Adrenal gland (tissue), 9 donors: ENCODE measurements at regions not wholly inside any gene's neighbourhood (a gene's known extent, or its start where the extent isn't known, plus 50 kb on each side); places are given as distances from the start of the nearest gene placed in this dataset.

ENCODE experiments used
- DNase-seq, 7 donors: peaks; one replicate each; pipeline ENCODE4 v3.0.0-alpha.2; 2019 to 2020
- H3K27ac ChIP-seq, 5 donors: fragments of 200-600 bp; sonication (generic) in 4 of 5; 1 replicate in 3 of 5; 2 replicates in 2 of 5; pipeline versions ENCODE4 v1.5.1 to v1.8.0; 2016 to 2020; ENCODE audit warnings: mild to moderate bottlenecking in 1 of 5
- H3K27me3 ChIP-seq: fragments of 200-600 bp; 2 replicates; pipeline ENCODE4 v1.8.0; 2021
- H3K36me3 ChIP-seq, 2 donors: fragments of 200-600 bp; replicated peaks in 1 of 2; 1 replicate in 1 of 2; 2 replicates in 1 of 2; pipeline versions ENCODE4 v1.5.1 to v1.8.0; 2018 to 2022
- H3K4me1 ChIP-seq, 2 donors: fragments of 200-600 bp; replicated peaks in 1 of 2; 1 replicate in 1 of 2; 2 replicates in 1 of 2; pipeline versions ENCODE4 v1.5.1 to v1.8.0; 2018 to 2021
- H3K4me3 ChIP-seq, 4 donors: fragments of 200-600 bp; sonication (generic) in 3 of 4; one replicate each; pipeline ENCODE4 v1.5.1; 2016 to 2018
- H3K9me3 ChIP-seq, 3 donors: fragments of 200-600 bp; sonication (generic) in 1 of 3; replicated peaks in 1 of 3; 1 replicate in 2 of 3; 2 replicates in 1 of 3; pipeline versions ENCODE4 v1.5.1 to v1.8.0; 2016 to 2021
- CTCF ChIP-seq, 6 experiments: fragments of 450-650 bp in 4 of 6; fragments of 200-600 bp in 2 of 6; sonication (generic) in 1 of 6; IDR thresholded peaks; 1 replicate in 5 of 6; 2 replicates in 1 of 6; pipeline versions ENCODE4 v1.5.1 to v1.8.0; 2016 to 2021; ENCODE audit warnings: antibody characterized with exemption in 6 of 6, mild to moderate bottlenecking in 2 of 6, moderate library complexity in 1 of 6
- POLR2A ChIP-seq, 2 donors: fragments of 450-650 bp; IDR thresholded peaks; one replicate each; pipeline ENCODE4 v1.6.1; 2017; ENCODE audit warnings: antibody characterized with exemption in 2 of 2, mild to moderate bottlenecking in 2 of 2, moderate library complexity in 1 of 2
- WGBS, 4 donors: extraction: QIAGEN DNeasy Blood & Tissue Kit in 2 of 4; methylation state at CpG; one replicate each; pipeline versions ENCODE4 v1.1.5 to v1.1.7; 2013 to 2017; 5-methylcytosine and 5-hydroxymethylcytosine counted together
- intact Hi-C, 2 donors: fragments of 100-400 bp; cut with DNase I; formaldehyde crosslinking; loops; one replicate each; pipeline versions ENCODE4 v1.14.1 to v1.15.0; 2022 to 2023
- donor health status: healthy with polysubstance abuse.
- donor health status: Bipolar disorder and iron deficiency.
- donor health status: DM: yes; HTN: yes; CAD: no.
- donor health status: DM: no; HTN: no; CAD: no.
- donor health status: DM: no; HTN: no; CAD: no.

- no peak for TF ChIP-seq CTCF (IDR thresholded peaks at IDR 0.05)
- TF ChIP-seq POLR2A (IDR thresholded peaks at IDR 0.05) = no peak
- Histone ChIP-seq H3K27me3 (no peaks in the 10 kb centered on the region), H3K4me3 (no peak overlapping the region), H3K9me3 (no peaks in the 10 kb centered on the region), H3K36me3 (no peaks in the 10 kb centered on the region), H3K27ac (no peak overlapping the region), H3K4me1 (no peaks in the 10 kb centered on the region)
- WGBS, 4 donors = 75 to 90% (median 80%) methylated on average over 1 of the region's 1 CpG
- no peak for DNase-seq
- intact Hi-C loops = no loop called here
These were observed 2208.6 kb downstream of the MRPL39 start for GRCh38 chr21:23398726-23399125.

GRCh38 chr21:23394458-23394857 lies 2212.8 kb downstream of the MRPL39 start:
- TF ChIP-seq CTCF (IDR thresholded peaks at IDR 0.05) = no peak
- TF ChIP-seq POLR2A (IDR thresholded peaks at IDR 0.05) = no peak
- WGBS, 4 donors = 75 to 85% (median 82%) methylated on average over 2 of the region's 2 CpGs
- Histone ChIP-seq H3K9me3 (no peaks in the 10 kb centered on the region), H3K36me3 (no peaks in the 10 kb centered on the region), H3K27me3 (no peaks in the 10 kb centered on the region), H3K27ac (no peak overlapping the region), H3K4me3 (no peak overlapping the region), H3K4me1 (no peaks in the 10 kb centered on the region)
- intact Hi-C loops = no loop called here
- DNase-seq = no peak

- no peaks in the 10 kb centered on the region for H3K27me3 ChIP-seq
- intact Hi-C loops = no loop called here
- no peaks in the 10 kb centered on the region for H3K4me1 ChIP-seq
- TF ChIP-seq POLR2A (IDR thresholded peaks at IDR 0.05) (no peak), CTCF (IDR thresholded peaks at IDR 0.05) (no peak)
- WGBS, 4 donors = 53 to 64% (median 56%) methylated on average over 4 of the region's 4 CpGs
- no peak overlapping the region for H3K4me3 ChIP-seq
- no peak overlapping the region for H3K27ac ChIP-seq
- H3K36me3 ChIP-seq = no peaks in the 10 kb centered on the region
- DNase-seq = no peak
- no peaks in the 10 kb centered on the region for H3K9me3 ChIP-seq
These were observed 2222.6 kb downstream of the MRPL39 start for GRCh38 chr21:23384679-23385078.

- H3K27ac ChIP-seq = no peak overlapping the region
- H3K4me3 ChIP-seq = no peak overlapping the region
- no peaks in the 10 kb centered on the region for H3K4me1 ChIP-seq
- H3K9me3 ChIP-seq = no peaks in the 10 kb centered on the region
- DNase-seq = no peak
- intact Hi-C loops = no loop called here
- WGBS, 4 donors = 72 to 79% (median 77%) methylated on average over 4 of the region's 4 CpGs
- no peak for TF ChIP-seq POLR2A (IDR thresholded peaks at IDR 0.05)
- TF ChIP-seq CTCF (IDR thresholded peaks at IDR 0.05) = no peak
- H3K36me3 ChIP-seq = no peaks in the 10 kb centered on the region
- no peaks in the 10 kb centered on the region for H3K27me3 ChIP-seq
These were observed 2233.1 kb downstream of the MRPL39 start for GRCh38 chr21:23374155-23374554.
